Natural killer cell (primary cell): ENCODE measurements at regions not wholly inside any gene's neighbourhood (a gene's known extent, or its start where the extent isn't known, plus 50 kb on each side); places are given as distances from the start of the nearest gene placed in this dataset.

Experiments
- ATAC-seq, 3 donors: fragments of 150-1000 bp in 2 of 3; fragments of 200-7000 bp in 1 of 3; cut with Tn5 transposase; 1 replicate in 1 of 3; 2 replicates in 2 of 3; pipeline ENCODE4 v1.10.0; 2021; ENCODE audit warnings: mild to moderate bottlenecking in 2 of 3, moderate library complexity in 2 of 3
- DNase-seq, 2 donors: peaks; one replicate each; pipeline versions ENCODE4 v3.0.0 to v3.0.0-alpha.2; 2013 to 2021; ENCODE audit warnings: mixed read lengths in 1 of 2
- H3K27ac ChIP-seq: one replicate; pipeline ENCODE4 v1.5.1; 2013; ENCODE audit warnings: mild to moderate bottlenecking, low read length
- H3K27me3 ChIP-seq: one replicate; pipeline ENCODE4 v1.6.1; 2013; ENCODE audit warnings: low read length; ENCODE audit not compliant: control insufficient read depth, insufficient read depth
- H3K36me3 ChIP-seq: one replicate; pipeline ENCODE4 v1.6.1; 2013; ENCODE audit warnings: low read length; ENCODE audit not compliant: control insufficient read depth, insufficient read depth
- H3K4me1 ChIP-seq: one replicate; pipeline ENCODE4 v1.6.1; 2013; ENCODE audit warnings: low read length; ENCODE audit not compliant: control insufficient read depth, insufficient read depth
- H3K4me3 ChIP-seq: one replicate; pipeline ENCODE4 v1.5.1; 2013; ENCODE audit warnings: low read length
- H3K9me3 ChIP-seq: one replicate; pipeline ENCODE4 v1.6.1; 2013; ENCODE audit warnings: low read length; ENCODE audit not compliant: control insufficient read depth, insufficient read depth
- H3K27ac Mint-ChIP-seq, 2 donors: one replicate each; pipeline ENCODE4 v1.8.0; 2022; ENCODE audit warnings: mild to moderate bottlenecking in 2 of 2, mixed read lengths in 2 of 2, moderate library complexity in 1 of 2
- H3K27me3 Mint-ChIP-seq, 2 donors: one replicate each; pipeline ENCODE4 v1.8.0; 2022; ENCODE audit warnings: low read depth in 2 of 2, mixed read lengths in 2 of 2
- H3K36me3 Mint-ChIP-seq: one replicate; pipeline ENCODE4 v1.8.0; 2022; ENCODE audit warnings: mixed read lengths
- H3K4me1 Mint-ChIP-seq, 2 donors: one replicate each; pipeline ENCODE4 v1.8.0; 2022; ENCODE audit warnings: mixed read lengths in 2 of 2
- H3K4me3 Mint-ChIP-seq: one replicate; pipeline ENCODE4 v1.8.0; 2022; ENCODE audit warnings: mild to moderate bottlenecking, moderate library complexity, mixed read lengths
- H3K9me3 Mint-ChIP-seq, 2 donors: one replicate each; pipeline ENCODE4 v1.8.0; 2022; ENCODE audit warnings: mixed read lengths in 2 of 2
- CTCF ChIP-seq: fragments of 200-600 bp; IDR thresholded peaks from one replicate; pipeline ENCODE4 v1.8.0; 2022; ENCODE audit warnings: antibody characterized with exemption
- WGBS: methylation state at CpG from one replicate; pipeline ENCODE4 v1.1.7; 2013; ENCODE audit warnings: missing lambda C conversion rate; ENCODE audit not compliant: insufficient coverage; 5-methylcytosine and 5-hydroxymethylcytosine counted together
- intact Hi-C: fragments of 100-400 bp; cut with micrococcal nuclease; formaldehyde crosslinking; loops from one replicate; pipeline ENCODE4 v1.14.2; 2022

GRCh38 chr10:128511284-128511683, 385.1 kb upstream of the MKI67 start:
- Histone ChIP-seq H3K36me3 (no peaks in the 10 kb centered on the region), H3K9me3 (no peaks in the 10 kb centered on the region), H3K27ac (no peak overlapping the region), H3K4me1 (no peaks in the 10 kb centered on the region), H3K4me3 (no peak overlapping the region), H3K27me3 (no peaks in the 10 kb centered on the region)
- no peak for TF ChIP-seq CTCF
- H3K4me3 Mint-ChIP-seq = no peak overlapping the region
- no peaks in the 10 kb centered on the region for H3K4me1 Mint-ChIP-seq
- peaks cover 3 to 6% of the 10 kb centered on the region in 2 donors for H3K27me3 Mint-ChIP-seq
- 63% methylated on average over 11 of the region's 11 CpGs for WGBS
- ATAC-seq (no peak), DNase-seq (no peak)
- no peaks in the 10 kb centered on the region for H3K36me3 Mint-ChIP-seq
- H3K9me3 Mint-ChIP-seq = no peaks in the 10 kb centered on the region
- no peak overlapping the region for H3K27ac Mint-ChIP-seq
- intact Hi-C loops = no loop called here

- Histone ChIP-seq H3K4me3 (no peak overlapping the region), H3K4me1 (no peaks in the 10 kb centered on the region), H3K9me3 (no peaks in the 10 kb centered on the region), H3K27me3 (no peaks in the 10 kb centered on the region), H3K27ac (no peak overlapping the region), H3K36me3 (no peaks in the 10 kb centered on the region)
- Mint-ChIP-seq H3K36me3 (no peaks in the 10 kb centered on the region), H3K4me3 (no peak overlapping the region), H3K27ac (no peak overlapping the region), H3K9me3 (no peaks in the 10 kb centered on the region), H3K27me3 (peaks cover 3 to 4% of the 10 kb centered on the region in 2 donors), H3K4me1 (no peaks in the 10 kb centered on the region)
- ATAC-seq (no peak), DNase-seq (no peak)
- 87% methylated on average over 7 of the region's 7 CpGs for WGBS
- no peak for TF ChIP-seq CTCF
- intact Hi-C loops = no loop called here
Observed at GRCh38 chr10:128512767-128513166, 386.5 kb upstream of the MKI67 start.

GRCh38 chr10:128514536-128514935, 388.3 kb upstream of the MKI67 start:
- H3K27me3 ChIP-seq = no peaks in the 10 kb centered on the region
- no peak overlapping the region for H3K4me3 ChIP-seq
- H3K9me3 ChIP-seq = no peaks in the 10 kb centered on the region
- Mint-ChIP-seq H3K9me3 (no peaks in the 10 kb centered on the region), H3K4me3 (no peak overlapping the region), H3K4me1 (no peaks in the 10 kb centered on the region), H3K36me3 (no peaks in the 10 kb centered on the region), H3K27ac (no peak overlapping the region), H3K27me3 (peaks cover 0 to 3% of the 10 kb centered on the region in 2 donors)
- no peak overlapping the region for H3K27ac ChIP-seq
- ATAC-seq = no peak
- no peak for TF ChIP-seq CTCF
- no peak for DNase-seq
- whole genome bisulfite sequencing = 80% methylated on average over 6 of the region's 6 CpGs
- no peaks in the 10 kb centered on the region for H3K4me1 ChIP-seq
- intact Hi-C loops = no loop called here
- no peaks in the 10 kb centered on the region for H3K36me3 ChIP-seq

- no peaks in the 10 kb centered on the region for H3K4me1 ChIP-seq
- Mint-ChIP-seq H3K27me3 (no peaks in the 10 kb centered on the region), H3K9me3 (no peaks in the 10 kb centered on the region), H3K4me1 (no peaks in the 10 kb centered on the region), H3K36me3 (no peaks in the 10 kb centered on the region), H3K27ac (no peak overlapping the region), H3K4me3 (no peak overlapping the region)
- no peaks in the 10 kb centered on the region for H3K27me3 ChIP-seq
- WGBS = 68% methylated on average over 3 of the region's 3 CpGs
- intact Hi-C loops = no loop called here
- H3K36me3 ChIP-seq = no peaks in the 10 kb centered on the region
- ATAC-seq (no peak), DNase-seq (no peak)
- no peak overlapping the region for H3K27ac ChIP-seq
- H3K9me3 ChIP-seq = no peaks in the 10 kb centered on the region
- TF ChIP-seq CTCF = no peak
- H3K4me3 ChIP-seq = no peak overlapping the region
Observed at GRCh38 chr10:128516180-128516579, 390.0 kb upstream of the MKI67 start.
